Suprapubic skin (tissue), 4 donors: ENCODE measurements at regions not wholly inside any gene's neighbourhood (a gene's known extent, or its start where the extent isn't known, plus 50 kb on each side); places are given as distances from the start of the nearest gene placed in this dataset.

Source experiments
- DNase-seq, 2 donors: peaks; one replicate each; pipeline ENCODE4 v3.0.0-alpha.2; 2019; ENCODE audit warnings: low spot score in 2 of 2
- H3K27ac ChIP-seq: fragments of 200-600 bp; sonication (generic); one replicate; pipeline ENCODE4 v1.5.1; 2019
- H3K27me3 ChIP-seq: fragments of 200-600 bp; sonication (generic); one replicate; pipeline ENCODE4 v1.5.1; 2019
- H3K36me3 ChIP-seq: fragments of 200-600 bp; sonication (generic); one replicate; pipeline ENCODE4 v1.5.1; 2019
- H3K4me1 ChIP-seq: fragments of 200-600 bp; sonication (generic); one replicate; pipeline ENCODE4 v1.5.1; 2019
- H3K4me3 ChIP-seq: fragments of 200-600 bp; sonication (generic); one replicate; pipeline ENCODE4 v1.5.1; 2019; ENCODE audit warnings: mild to moderate bottlenecking
- H3K9me3 ChIP-seq: fragments of 200-600 bp; sonication (generic); one replicate; pipeline ENCODE4 v1.5.1; 2019
- CTCF ChIP-seq, 2 donors: fragments of 200-600 bp in 1 of 2; fragments of 450-650 bp in 1 of 2; sonication (generic) in 1 of 2; IDR thresholded peaks; one replicate each; pipeline ENCODE4 v1.5.1; 2016 to 2019; ENCODE audit warnings: antibody characterized with exemption in 2 of 2, mild to moderate bottlenecking in 1 of 2, moderate library complexity in 1 of 2
- EP300 ChIP-seq: sonication (generic); formaldehyde crosslinking; IDR thresholded peaks from one replicate; pipeline ENCODE4 v1.6.1; 2017; ENCODE audit warnings: antibody characterized with exemption
- POLR2A ChIP-seq, 2 donors: fragments of 450-650 bp; IDR thresholded peaks; one replicate each; pipeline ENCODE4 v1.6.1; 2017; ENCODE audit warnings: antibody characterized with exemption in 2 of 2, mild to moderate bottlenecking in 2 of 2, moderate library complexity in 2 of 2
- POLR2AphosphoS5 ChIP-seq, 3 donors: sonication (generic); formaldehyde crosslinking; IDR thresholded peaks; one replicate each; pipeline ENCODE4 v1.6.1; 2017; ENCODE audit warnings: antibody characterized with exemption in 3 of 3
- WGBS: methylation state at CpG from one replicate; pipeline ENCODE4 v1.1.5; 2018; 5-methylcytosine and 5-hydroxymethylcytosine counted together

DNA sequence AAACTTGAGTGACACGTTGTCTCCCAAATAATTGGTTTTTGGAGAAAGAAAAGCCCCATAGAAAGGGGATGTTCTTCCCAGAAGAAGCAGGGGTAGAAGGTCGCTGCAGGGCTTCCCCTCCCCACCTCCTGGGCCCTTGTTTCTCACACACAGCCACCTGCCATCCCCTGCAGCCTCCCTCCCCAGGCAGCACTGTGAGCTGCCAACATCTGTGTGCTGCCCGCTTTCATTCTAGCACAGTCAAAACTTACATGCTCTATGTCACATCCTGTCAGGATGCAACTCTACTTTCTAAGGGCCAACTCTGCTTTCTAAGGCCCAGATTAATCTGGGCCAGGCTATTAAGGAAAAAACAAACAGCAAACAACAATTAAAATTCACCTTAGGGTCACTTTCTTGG, 309.4 kb upstream of the ZC3H12C start:
- 68% methylated on average over 3 of the region's 3 CpGs for WGBS
- Histone ChIP-seq H3K9me3 (no peaks in the 10 kb centered on the region), H3K4me3 (no peak overlapping the region), H3K4me1 (no peaks in the 10 kb centered on the region), H3K27me3 (no peaks in the 10 kb centered on the region), H3K36me3 (no peaks in the 10 kb centered on the region), H3K27ac (no peak overlapping the region)
- TF ChIP-seq CTCF (IDR thresholded peaks at IDR 0.05) (no peak), EP300 (no peak), POLR2A (IDR thresholded peaks at IDR 0.05) (no peak), POLR2AphosphoS5 (IDR thresholded peaks at IDR 0.05) (no peak)
- no peak for DNase-seq

DNA sequence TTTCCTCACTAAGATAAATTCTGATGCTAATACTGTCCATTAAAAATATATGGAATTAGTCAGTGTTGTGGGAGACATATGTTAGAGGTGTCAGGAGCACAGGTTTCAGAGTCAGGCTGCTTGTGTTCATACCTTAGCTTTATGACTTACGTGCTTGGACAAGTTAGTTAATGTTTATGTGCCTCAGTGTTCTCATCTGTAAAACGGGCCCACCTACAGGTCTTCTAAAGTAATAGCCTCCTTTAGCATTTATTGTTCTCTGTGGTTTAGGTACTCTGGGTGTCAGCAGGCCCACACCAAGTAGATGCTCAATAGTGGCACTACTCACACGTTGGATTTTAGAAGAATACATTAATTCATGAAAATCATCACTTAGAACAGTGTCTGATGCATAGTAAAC, 308.7 kb upstream of the ZC3H12C start:
- no peaks in the 10 kb centered on the region for H3K36me3 ChIP-seq
- H3K4me1 ChIP-seq: no peaks in the 10 kb centered on the region
- no peak overlapping the region for H3K27ac ChIP-seq
- no peak overlapping the region for H3K4me3 ChIP-seq
- TF ChIP-seq CTCF (IDR thresholded peaks at IDR 0.05) (no peak), POLR2A (IDR thresholded peaks at IDR 0.05) (no peak), EP300 (no peak), POLR2AphosphoS5 (IDR thresholded peaks at IDR 0.05) (no peak)
- WGBS: 93% methylated on average over 3 of the region's 3 CpGs
- no peaks in the 10 kb centered on the region for H3K9me3 ChIP-seq
- no peaks in the 10 kb centered on the region for H3K27me3 ChIP-seq
- no peak for DNase-seq

DNA sequence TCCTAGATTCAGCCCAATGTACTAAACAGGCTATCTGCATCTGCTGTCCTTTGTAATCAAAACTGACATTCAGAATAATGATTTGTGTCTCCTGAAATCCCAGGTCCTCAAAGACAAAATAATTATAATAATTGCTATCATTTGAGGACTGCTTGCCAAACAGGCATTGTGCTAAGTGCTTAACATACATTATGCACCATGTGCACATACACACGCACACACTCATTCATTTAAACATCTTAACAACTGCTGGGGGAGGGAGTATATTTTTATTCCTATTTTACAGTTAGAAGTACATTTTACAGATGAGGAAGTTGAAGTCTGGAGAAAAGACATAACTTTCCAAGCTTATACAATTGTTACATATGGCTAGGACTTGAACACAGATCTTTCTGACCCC, 308.0 kb upstream of the ZC3H12C start:
- no peak for DNase-seq
- H3K4me3 ChIP-seq: no peak overlapping the region
- WGBS: 92% methylated on average over 1 of the region's 1 CpG
- no peak overlapping the region for H3K27ac ChIP-seq
- no peaks in the 10 kb centered on the region for H3K27me3 ChIP-seq
- H3K36me3 ChIP-seq: no peaks in the 10 kb centered on the region
- no peak for TF ChIP-seq CTCF (IDR thresholded peaks at IDR 0.05)
- TF ChIP-seq EP300: no peak
- TF ChIP-seq POLR2AphosphoS5 (IDR thresholded peaks at IDR 0.05): no peak
- TF ChIP-seq POLR2A (IDR thresholded peaks at IDR 0.05): no peak
- H3K9me3 ChIP-seq: no peaks in the 10 kb centered on the region
- no peaks in the 10 kb centered on the region for H3K4me1 ChIP-seq

DNA sequence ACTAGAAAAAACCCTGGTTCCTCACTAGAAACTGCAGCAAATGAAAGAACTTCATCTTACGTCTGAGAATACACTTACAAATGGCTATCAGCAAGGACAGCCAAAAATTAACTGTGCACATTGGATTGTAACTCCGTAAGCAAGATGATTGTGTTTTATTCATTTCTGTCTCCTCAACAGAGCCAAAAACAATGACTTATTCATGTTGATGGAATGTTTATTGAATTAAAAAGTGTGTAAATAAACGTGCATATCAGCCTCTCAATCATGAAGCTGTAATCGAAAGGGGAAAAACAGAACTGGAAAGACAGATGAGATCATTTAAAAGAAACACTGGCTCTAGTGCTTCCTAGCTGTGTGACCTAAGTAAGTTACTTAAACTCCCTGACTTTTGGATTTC, 307.5 kb upstream of the ZC3H12C start:
- no peak overlapping the region for H3K4me3 ChIP-seq
- TF ChIP-seq CTCF (IDR thresholded peaks at IDR 0.05) (no peak), EP300 (no peak), POLR2A (IDR thresholded peaks at IDR 0.05) (no peak), POLR2AphosphoS5 (IDR thresholded peaks at IDR 0.05) (no peak)
- H3K27ac ChIP-seq: no peak overlapping the region
- H3K27me3 ChIP-seq: no peaks in the 10 kb centered on the region
- no peaks in the 10 kb centered on the region for H3K36me3 ChIP-seq
- no peaks in the 10 kb centered on the region for H3K4me1 ChIP-seq
- no peaks in the 10 kb centered on the region for H3K9me3 ChIP-seq
- DNase-seq: no peak
- WGBS: 34% methylated on average over 4 of the region's 4 CpGs

- TF ChIP-seq EP300 (no peak), POLR2A (IDR thresholded peaks at IDR 0.05) (no peak), CTCF (IDR thresholded peaks at IDR 0.05) (no peak), POLR2AphosphoS5 (IDR thresholded peaks at IDR 0.05) (no peak)
- Histone ChIP-seq H3K4me3 (no peak overlapping the region), H3K4me1 (no peaks in the 10 kb centered on the region), H3K9me3 (no peaks in the 10 kb centered on the region), H3K27me3 (no peaks in the 10 kb centered on the region), H3K36me3 (no peaks in the 10 kb centered on the region), H3K27ac (no peak overlapping the region)
- no peak for DNase-seq
- WGBS: 62% methylated on average over 6 of the region's 6 CpGs
These were observed 304.2 kb upstream of the ZC3H12C start for GRCh38 chr11:109788948-109789490.
